Panc1 (cell line): ENCODE measurements at regions not wholly inside any gene's neighbourhood (a gene's known extent, or its start where the extent isn't known, plus 50 kb on each side); places are given as distances from the start of the nearest gene placed in this dataset.

Experiments used
- ATAC-seq: fragments of 200-7000 bp; cut with Tn5 transposase; 2 replicates; pipeline ENCODE4 v1.9.1; 2020; ENCODE audit warnings: mild to moderate bottlenecking, moderate library complexity
- BruUV-seq: library from RNA; stranded (reverse); fragments of 400-500 nt; replicated peaks from 2 replicates; lab custom pipeline; 2021; lab: Mats Ljungman, UMichigan
- CTCF ChIA-PET: fragments of 300-600 bp; sonication (Branson Sonifier 250); formaldehyde crosslinking; loops from one replicate; lab custom pipeline; 2022; ENCODE audit warnings: antibody characterized with exemption; lab: Charles Lee
- POLR2A ChIA-PET: fragments of 300-600 bp; sonication (Branson Sonifier 250); formaldehyde crosslinking; loops from one replicate; lab custom pipeline; 2022; ENCODE audit warnings: antibody characterized with exemption; lab: Charles Lee
- DNase-seq: peaks from one replicate; pipeline ENCODE4 v3.0.0-alpha.2; 2010; ENCODE audit warnings: low read depth, low spot score
- H3K27ac ChIP-seq: 2 replicates; pipeline ENCODE4 v1.5.1; 2011; ENCODE audit warnings: mild to moderate bottlenecking, low read length, inconsistent platforms
- H3K27me3 ChIP-seq: fragments of 200-500 bp; sonication (Bioruptor generic); 2 replicates; pipeline ENCODE4 v1.6.0; 2014; ENCODE audit warnings: low read length, inconsistent platforms; ENCODE audit not compliant: control insufficient read depth, insufficient read depth
- H3K36me3 ChIP-seq: fragments of 200-500 bp; sonication (Bioruptor generic); 2 replicates; pipeline ENCODE4 v1.5.1; 2014; ENCODE audit warnings: inconsistent platforms, mild to moderate bottlenecking, low read length, moderate library complexity; ENCODE audit not compliant: control insufficient read depth, insufficient read depth
- H3K4me1 ChIP-seq: 2 replicates; pipeline ENCODE4 v1.5.1; 2011; ENCODE audit warnings: inconsistent platforms, mild to moderate bottlenecking, low read length, moderate library complexity; ENCODE audit not compliant: control insufficient read depth, insufficient read depth
- H3K4me3 ChIP-seq, 2 experiments: 2 replicates each; pipeline ENCODE4 v1.5.1; 2011 to 2012; ENCODE audit warnings: low read depth in 2 of 2, low read length in 2 of 2, mild to moderate bottlenecking in 2 of 2, inconsistent platforms in 1 of 2, moderate library complexity in 1 of 2
- H3K9me3 ChIP-seq: fragments of 200-500 bp; sonication (Bioruptor generic); 2 replicates; pipeline ENCODE4 v1.5.1; 2014; ENCODE audit warnings: low read depth, mild to moderate bottlenecking, inconsistent platforms, low read length, moderate library complexity; ENCODE audit not compliant: control insufficient read depth, insufficient read depth
- CTCF ChIP-seq: fragments of 450-650 bp; IDR thresholded peaks from 2 replicates; pipeline ENCODE4 v1.5.1; 2017; ENCODE audit warnings: mild to moderate bottlenecking
- POLR2AphosphoS5 ChIP-seq: IDR thresholded peaks from 2 replicates; pipeline ENCODE4 v1.6.1; 2012; ENCODE audit warnings: mild to moderate bottlenecking, low read depth, low read length, moderate library complexity
- REST ChIP-seq, 2 experiments: IDR thresholded peaks; 2 replicates each; pipeline ENCODE4 v1.6.1; 2011 to 2012; ENCODE audit warnings: low read depth in 2 of 2, control low read depth in 1 of 2, low read length in 1 of 2, mild to moderate bottlenecking in 1 of 2, moderate library complexity in 1 of 2; ENCODE audit not compliant: insufficient read depth in 1 of 2
- SIN3A ChIP-seq: IDR thresholded peaks from 2 replicates; pipeline ENCODE4 v1.6.1; 2012; ENCODE audit warnings: low read depth, mild to moderate bottlenecking, low read length, moderate library complexity, borderline replicate concordance; ENCODE audit not compliant: insufficient read depth
- TCF7L2 ChIP-seq: IDR thresholded peaks from 2 replicates; pipeline ENCODE4 v1.6.1; 2011; ENCODE audit warnings: mild to moderate bottlenecking, low read depth, low read length, inconsistent platforms
- in situ Hi-C: cut with HindIII; loops from 2 replicates; pipeline ENCODE4 v1.10.0; 2016; ENCODE audit warnings: low sequenced_read_pairs, low pct_unique_long_range_greater_than_20kb
- intact Hi-C: fragments of 100-400 bp; cut with micrococcal nuclease; formaldehyde crosslinking; loops from one replicate; pipeline ENCODE4 v1.10.0; 2022; ENCODE audit not compliant: unreplicated experiment

GRCh38 chrX:75963774-75964173, 178.7 kb upstream of the MAGEE2 start:
- TF ChIP-seq POLR2AphosphoS5 (no peak), CTCF (no peak), TCF7L2 (no peak), SIN3A (no peak), REST (IDR thresholded peaks at IDR 0.05; ENCODE audit: insufficient read depth in 1 of 2, low read depth in 2 of 2, low read length in 1 of 2) (no peak)
- no TSS peak for BruUV-seq
- H3K4me1 ChIP-seq = no peaks in the 10 kb centered on the region
- CTCF ChIA-PET = no interaction called here
- POLR2A ChIA-PET = no interaction called here
- H3K4me3 ChIP-seq = no peak overlapping the region
- no peaks in the 10 kb centered on the region for H3K36me3 ChIP-seq
- ATAC-seq (no peak), DNase-seq (no peak)
- in situ Hi-C loops = no loop called here
- H3K27ac ChIP-seq = no peak overlapping the region
- H3K9me3 ChIP-seq = no peaks in the 10 kb centered on the region
- intact Hi-C loops = no loop called here
- no peaks in the 10 kb centered on the region for H3K27me3 ChIP-seq

GRCh38 chrX:75968293-75968692, 183.2 kb upstream of the MAGEE2 start:
- Histone ChIP-seq H3K36me3 (no peaks in the 10 kb centered on the region), H3K4me3 (no peak overlapping the region), H3K9me3 (no peaks in the 10 kb centered on the region), H3K4me1 (no peaks in the 10 kb centered on the region), H3K27ac (no peak overlapping the region), H3K27me3 (no peaks in the 10 kb centered on the region)
- POLR2A ChIA-PET = no interaction called here
- intact Hi-C loops (no loop called here), in situ Hi-C loops (no loop called here)
- BruUV-seq = no TSS peak
- TF ChIP-seq POLR2AphosphoS5 = no peak
- no peak for TF ChIP-seq SIN3A
- no peak for TF ChIP-seq TCF7L2
- CTCF ChIA-PET = no interaction called here
- no peak for ATAC-seq
- DNase-seq = no peak

GRCh38 chrX:75986976-75987375, 185.9 kb upstream of the PBDC1 start:
- POLR2A ChIA-PET = no interaction called here
- Histone ChIP-seq H3K4me1 (no peaks in the 10 kb centered on the region), H3K36me3 (no peaks in the 10 kb centered on the region), H3K4me3 (no peak overlapping the region), H3K27ac (no peak overlapping the region), H3K9me3 (no peaks in the 10 kb centered on the region), H3K27me3 (no peaks in the 10 kb centered on the region)
- in situ Hi-C loops (no loop called here), intact Hi-C loops (no loop called here)
- ATAC-seq = no peak
- BruUV-seq = no TSS peak
- CTCF ChIA-PET = no interaction called here
- TF ChIP-seq SIN3A = no peak
- TF ChIP-seq CTCF = no peak
- TF ChIP-seq REST (IDR thresholded peaks at IDR 0.05; ENCODE audit: insufficient read depth in 1 of 2, low read depth in 2 of 2, low read length in 1 of 2) = no peak
- no peak for TF ChIP-seq TCF7L2
- TF ChIP-seq POLR2AphosphoS5 = no peak
- DNase-seq = no peak
